Naive B cell (primary cell): ENCODE measurements at regions not wholly inside any gene's neighbourhood (a gene's known extent, or its start where the extent isn't known, plus 50 kb on each side); places are given as distances from the start of the nearest gene placed in this dataset.

Experiments
- ATAC-seq, 2 donors: fragments of 150-1000 bp; cut with Tn5 transposase; 2 replicates each; pipeline ENCODE4 v1.10.0; 2021; ENCODE audit warnings: low read depth in 2 of 2, mild to moderate bottlenecking in 2 of 2, moderate library complexity in 2 of 2
- DNase-seq: peaks from one replicate; pipeline ENCODE4 v3.0.0; 2022
- H3K27ac Mint-ChIP-seq, 6 donors: one replicate each; pipeline ENCODE4 v1.8.0; 2020 to 2022; ENCODE audit warnings: mild to moderate bottlenecking in 6 of 6, mixed read lengths in 6 of 6, moderate library complexity in 5 of 6, inconsistent platforms in 2 of 6
- H3K27me3 Mint-ChIP-seq, 3 donors: one replicate each; pipeline ENCODE4 v1.8.0; 2021 to 2022; ENCODE audit warnings: mixed read lengths in 3 of 3, mild to moderate bottlenecking in 1 of 3
- H3K36me3 Mint-ChIP-seq, 2 donors: one replicate each; pipeline ENCODE4 v1.8.0; 2020 to 2022; ENCODE audit warnings: mixed read lengths in 2 of 2, inconsistent platforms in 1 of 2, mild to moderate bottlenecking in 1 of 2
- H3K4me1 Mint-ChIP-seq, 3 donors: one replicate each; pipeline ENCODE4 v1.8.0; 2020 to 2022; ENCODE audit warnings: mixed read lengths in 3 of 3, inconsistent platforms in 1 of 3, mild to moderate bottlenecking in 1 of 3, moderate library complexity in 1 of 3
- H3K4me3 Mint-ChIP-seq, 8 donors: one replicate each; pipeline ENCODE4 v1.8.0; 2020 to 2022; ENCODE audit warnings: mild to moderate bottlenecking in 8 of 8, mixed read lengths in 8 of 8, moderate library complexity in 8 of 8, inconsistent platforms in 2 of 8
- H3K9me3 Mint-ChIP-seq, 7 donors: one replicate each; pipeline ENCODE4 v1.8.0; 2020 to 2022; ENCODE audit warnings: mixed read lengths in 7 of 7, mild to moderate bottlenecking in 5 of 7, inconsistent platforms in 2 of 7, moderate library complexity in 1 of 7

DNA sequence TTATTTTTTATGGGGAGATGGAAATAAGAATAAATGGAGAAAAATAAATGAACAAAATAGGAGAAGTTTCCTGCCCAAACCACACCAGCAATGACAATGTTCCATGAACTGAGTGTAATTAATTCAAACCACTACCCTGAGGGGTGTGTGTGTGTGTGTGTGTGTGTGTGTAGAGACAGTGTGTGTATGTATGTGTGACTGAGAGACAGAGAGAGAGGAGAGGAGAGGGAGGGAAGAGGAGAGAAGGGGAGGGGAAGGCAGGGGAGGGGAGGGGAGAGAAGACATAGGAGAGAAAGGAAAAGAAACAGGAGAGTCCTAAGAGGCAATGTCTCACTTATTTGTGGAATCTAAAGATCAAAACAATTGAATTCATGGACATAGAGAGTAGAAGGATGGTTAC is 65.0 kb upstream of the POU2AF1 start:
- ATAC-seq (no peak), DNase-seq (no peak)
- H3K9me3 Mint-ChIP-seq, result no peaks in the 10 kb centered on the region
- no peak overlapping the region for H3K4me3 Mint-ChIP-seq
- H3K4me1 Mint-ChIP-seq, result peaks cover 23 to 26% (median 23%) of the 10 kb centered on the region in 3 donors
- H3K27ac Mint-ChIP-seq, result peak overlapping the region in 2 of 6 donors; percentile 14 to 53
- no peaks in the 10 kb centered on the region for H3K27me3 Mint-ChIP-seq
- H3K36me3 Mint-ChIP-seq, result no peaks in the 10 kb centered on the region

DNA sequence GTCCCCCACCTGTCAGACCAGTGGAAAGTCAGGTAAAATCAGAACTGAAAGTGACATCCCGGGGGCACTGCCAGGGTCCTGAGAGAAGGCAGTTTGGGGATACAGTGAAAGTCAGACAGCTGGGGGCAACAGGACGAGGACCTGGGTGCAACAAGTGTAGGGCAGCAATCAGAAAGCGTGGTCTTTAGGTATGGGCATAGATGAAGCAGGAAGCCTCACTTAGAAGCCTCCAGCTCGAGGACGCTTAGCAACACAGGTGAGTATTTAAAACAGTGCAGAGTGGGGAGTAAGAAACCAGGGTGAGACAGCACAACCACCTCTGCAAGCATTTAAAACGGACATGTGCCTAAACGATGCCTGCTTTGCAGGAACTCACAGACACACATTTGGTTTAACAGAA is 64.6 kb upstream of the POU2AF1 start:
- H3K4me1 Mint-ChIP-seq, result peaks cover 23 to 30% (median 27%) of the 10 kb centered on the region in 3 donors
- H3K4me3 Mint-ChIP-seq, result no peak overlapping the region
- ATAC-seq, result no peak
- no peaks in the 10 kb centered on the region for H3K9me3 Mint-ChIP-seq
- H3K27ac Mint-ChIP-seq, result peak overlapping the region in 1 of 6 donors; percentile 14
- no peaks in the 10 kb centered on the region for H3K27me3 Mint-ChIP-seq
- no peak for DNase-seq
- no peaks in the 10 kb centered on the region for H3K36me3 Mint-ChIP-seq

GRCh38 chr11:111443032-111443431 is 64.0 kb upstream of the POU2AF1 start:
- peak overlapping the region in 1 of 6 donors; percentile 61 for H3K27ac Mint-ChIP-seq
- ATAC-seq (no peak), DNase-seq (no peak)
- peaks cover 27 to 30% (median 29%) of the 10 kb centered on the region in 3 donors for H3K4me1 Mint-ChIP-seq
- no peaks in the 10 kb centered on the region for H3K9me3 Mint-ChIP-seq
- H3K36me3 Mint-ChIP-seq, result no peaks in the 10 kb centered on the region
- H3K27me3 Mint-ChIP-seq, result peaks cover 0 to 2% (median 0%) of the 10 kb centered on the region in 3 donors
- no peak overlapping the region for H3K4me3 Mint-ChIP-seq

GRCh38 chr11:111441443-111441842 is 62.4 kb upstream of the POU2AF1 start:
- H3K27me3 Mint-ChIP-seq, result peaks cover 0 to 9% (median 5%) of the 10 kb centered on the region in 3 donors
- no peak overlapping the region for H3K4me3 Mint-ChIP-seq
- no peak for ATAC-seq
- H3K36me3 Mint-ChIP-seq, result no peaks in the 10 kb centered on the region
- no peak for DNase-seq
- H3K27ac Mint-ChIP-seq, result peak overlapping the region in 1 of 6 donors; percentile 47
- peaks cover 33 to 37% (median 35%) of the 10 kb centered on the region in 3 donors for H3K4me1 Mint-ChIP-seq
- H3K9me3 Mint-ChIP-seq, result no peaks in the 10 kb centered on the region

- Mint-ChIP-seq H3K36me3 (no peaks in the 10 kb centered on the region), H3K27ac (no peak overlapping the region), H3K4me3 (no peak overlapping the region), H3K4me1 (peaks cover 29 to 32% (median 31%) of the 10 kb centered on the region in 3 donors), H3K27me3 (peaks cover 0 to 9% (median 5%) of the 10 kb centered on the region in 3 donors), H3K9me3 (no peaks in the 10 kb centered on the region)
- DNase-seq (no peak), ATAC-seq (no peak)
Measured at GRCh38 chr11:111440416-111441205, 61.5 kb upstream of the POU2AF1 start.

DNA sequence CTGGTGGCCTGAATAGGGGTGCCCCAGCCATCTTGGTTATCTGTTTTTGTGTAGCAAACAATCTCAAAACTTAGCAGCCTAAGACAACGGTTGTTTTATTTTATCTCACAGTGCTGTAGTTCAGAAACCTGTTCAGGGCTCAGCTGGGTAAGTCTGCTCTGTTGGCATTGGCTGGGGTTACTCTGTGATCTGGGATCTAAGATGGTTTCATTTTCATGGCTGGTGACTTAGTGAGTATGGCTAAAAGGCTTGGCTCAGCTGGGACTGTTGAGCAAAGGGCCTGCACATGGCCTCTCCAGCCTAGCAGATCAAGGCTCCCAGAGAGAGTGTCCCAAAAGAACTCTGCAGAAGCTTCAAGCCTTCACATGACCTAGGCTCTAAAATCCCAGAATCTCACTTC is 60.8 kb upstream of the POU2AF1 start:
- Mint-ChIP-seq H3K27ac (peak overlapping the region in 1 of 6 donors; percentile 63), H3K27me3 (peaks cover 0 to 9% (median 5%) of the 10 kb centered on the region in 3 donors), H3K4me1 (peaks cover 31 to 33% (median 32%) of the 10 kb centered on the region in 3 donors), H3K36me3 (no peaks in the 10 kb centered on the region), H3K9me3 (no peaks in the 10 kb centered on the region), H3K4me3 (peak overlapping the region in 2 of 8 donors; percentile 17 to 48)
- DNase-seq (no peak), ATAC-seq (no peak)

DNA sequence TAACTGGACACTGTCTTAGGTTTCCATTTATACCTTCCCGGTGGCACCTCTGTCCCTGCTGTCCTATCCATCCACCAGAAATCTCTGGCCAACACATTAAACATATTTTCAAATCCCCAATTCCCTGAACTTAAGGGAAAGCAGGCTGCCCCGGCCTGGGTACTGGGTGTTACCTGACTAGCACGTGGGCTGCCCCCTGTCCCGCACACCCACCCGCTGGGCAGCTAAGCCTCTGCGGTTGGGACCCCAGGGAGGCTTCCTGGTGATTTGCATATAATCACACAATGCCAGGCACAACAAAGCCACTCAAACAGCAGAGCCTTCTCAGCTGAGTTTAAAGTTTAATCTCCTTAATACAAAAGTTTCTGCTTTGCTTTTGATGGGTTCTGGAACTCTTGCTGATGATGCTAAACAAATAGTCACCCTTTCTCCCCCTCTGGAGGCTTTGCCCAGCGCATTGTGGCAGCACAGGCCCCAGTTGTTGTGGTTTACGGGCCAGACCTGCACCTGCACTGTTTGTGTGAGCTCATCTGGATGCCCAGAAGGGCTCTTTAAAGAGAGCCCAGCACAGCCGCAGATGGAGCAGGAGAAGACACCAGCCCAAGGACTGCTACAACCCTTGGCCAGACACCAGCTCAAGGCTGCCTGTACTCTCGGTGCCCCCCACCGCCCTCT is 59.9 kb upstream of the POU2AF1 start:
- Mint-ChIP-seq H3K27me3 (peaks cover 0 to 9% (median 5%) of the 10 kb centered on the region in 3 donors), H3K4me3 (peak overlapping the region in 3 of 8 donors; percentile 4 to 38 (median 7)), H3K36me3 (no peaks in the 10 kb centered on the region), H3K4me1 (peaks cover 30 to 34% (median 33%) of the 10 kb centered on the region in 3 donors), H3K27ac (peak overlapping the region in 2 of 6 donors; percentile 15 to 20), H3K9me3 (no peaks in the 10 kb centered on the region)
- ATAC-seq, result peak in 1 of 2 donors; percentile 13
- DNase-seq, result no peak

GRCh38 chr11:111438168-111438567 is 59.1 kb upstream of the POU2AF1 start:
- DNase-seq (no peak), ATAC-seq (no peak)
- H3K27me3 Mint-ChIP-seq, result peaks cover under 1 to 9% (median 5%) of the 10 kb centered on the region in 3 donors
- no peak overlapping the region for H3K4me3 Mint-ChIP-seq
- peaks cover 27 to 34% (median 33%) of the 10 kb centered on the region in 3 donors for H3K4me1 Mint-ChIP-seq
- peak overlapping the region in 2 of 6 donors; percentile 28 to 38 for H3K27ac Mint-ChIP-seq
- H3K36me3 Mint-ChIP-seq, result no peaks in the 10 kb centered on the region
- no peaks in the 10 kb centered on the region for H3K9me3 Mint-ChIP-seq

DNA sequence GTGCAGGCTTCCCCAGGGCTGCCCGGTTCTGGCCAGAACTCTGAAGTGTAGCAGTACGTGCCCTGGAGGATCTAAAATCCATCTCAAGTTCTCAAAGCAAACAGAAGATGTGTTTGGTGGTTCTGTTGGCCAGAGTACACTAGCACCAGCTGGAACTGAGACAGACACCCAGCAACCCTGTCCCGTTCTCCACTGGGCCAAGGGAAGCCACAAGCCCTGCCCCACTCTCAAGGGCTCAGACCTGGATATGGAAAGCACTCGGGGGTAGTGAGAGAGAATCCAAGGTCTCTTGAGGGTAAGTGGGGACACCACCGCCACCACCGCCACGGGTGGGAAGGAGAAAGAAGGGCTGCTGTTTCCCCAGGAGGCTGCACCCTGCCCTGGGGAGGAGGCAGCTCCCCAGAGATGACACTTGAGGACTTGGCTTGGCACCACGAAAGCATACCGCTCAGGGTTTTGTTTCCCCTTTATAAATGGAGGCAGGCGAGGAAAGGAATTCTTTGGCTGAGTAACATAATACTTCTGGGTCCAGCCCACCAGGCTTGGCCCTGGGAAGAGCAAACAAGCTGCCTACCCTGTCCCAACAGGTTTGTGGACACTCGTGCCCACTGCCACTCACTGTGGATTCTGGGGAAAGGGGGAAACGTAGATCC is 56.1 kb upstream of the POU2AF1 start:
- Mint-ChIP-seq H3K4me1 (peaks cover 27 to 34% (median 33%) of the 10 kb centered on the region in 3 donors), H3K27ac (peak overlapping the region in 1 of 6 donors; percentile 32), H3K27me3 (peaks cover 4 to 10% (median 9%) of the 10 kb centered on the region in 3 donors), H3K4me3 (peak overlapping the region in 1 of 8 donors; percentile 78), H3K9me3 (no peaks in the 10 kb centered on the region), H3K36me3 (no peaks in the 10 kb centered on the region)
- ATAC-seq, result no peak
- DNase-seq, result no peak

DNA sequence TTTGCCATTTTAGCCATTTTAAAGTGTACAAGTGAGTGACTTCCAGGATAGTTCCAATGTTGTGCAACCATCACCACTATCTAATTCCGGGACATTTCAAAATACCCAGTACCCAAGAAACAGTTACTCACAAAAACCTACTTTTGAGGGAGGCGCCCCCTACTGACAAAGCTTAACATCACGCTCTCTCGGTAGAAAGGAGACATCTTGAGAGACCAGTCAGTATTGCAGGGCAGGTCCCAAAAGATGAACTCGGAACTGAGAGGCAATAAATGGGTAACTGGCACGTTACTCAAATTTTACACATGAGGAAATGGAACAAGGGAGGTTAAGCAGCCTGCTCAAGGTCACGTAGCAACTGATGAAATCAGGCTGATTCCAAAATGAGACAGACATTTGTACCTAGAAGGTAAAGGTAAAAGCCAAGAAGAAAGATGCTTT is 50.0 kb upstream of the POU2AF1 start:
- Mint-ChIP-seq H3K4me3 (no peak overlapping the region), H3K36me3 (no peaks in the 10 kb centered on the region), H3K27ac (peak overlapping the region in 1 of 6 donors; percentile 5), H3K27me3 (peaks cover 0 to 6% (median 4%) of the 10 kb centered on the region in 3 donors), H3K4me1 (peaks cover 0 to 8% (median 2%) of the 10 kb centered on the region in 3 donors), H3K9me3 (no peaks in the 10 kb centered on the region)
- DNase-seq (peak; percentile 50), ATAC-seq (peak; percentile 72 to 78)
